NCI-H2107 treated with DMSO at 0.1 percent for 48 hours (cell line): ENCODE measurements at regions not wholly inside any gene's neighbourhood (a gene's known extent, or its start where the extent isn't known, plus 50 kb on each side); places are given as distances from the start of the nearest gene placed in this dataset.
"Not testable (repeated sequence)": the region's sequence is repeated elsewhere in the genome, so short reads cannot be mapped to it uniquely, and the experiment has no call there.

Source experiments
- DNase-seq: peaks from one replicate; lab custom pipeline; 2025; ENCODE audit not compliant: unreplicated experiment; lab: John Stamatoyannopoulos, UW

DNA sequence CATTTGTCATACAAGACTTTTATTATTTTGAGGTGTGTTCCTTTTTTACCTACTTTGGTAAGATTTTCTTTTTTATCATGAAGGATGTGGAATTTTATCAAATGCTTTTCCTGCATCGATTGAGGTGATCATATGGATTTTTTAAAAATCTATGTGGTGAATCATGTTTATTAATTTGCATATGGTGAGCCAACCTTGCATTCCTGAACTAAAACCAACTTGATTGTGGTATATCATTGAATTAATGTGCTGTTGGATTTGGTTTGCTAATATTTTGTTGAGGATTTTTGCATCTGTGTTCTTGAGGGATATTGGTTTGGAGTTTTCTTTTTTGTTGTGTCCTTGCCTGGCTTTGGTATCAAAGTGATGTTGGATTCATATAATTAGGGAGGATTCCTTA lies 848.1 kb upstream of the EYS start:
- DNase-seq: no peak

GRCh38 chr6:66553441-66553840 lies 846.4 kb upstream of the EYS start:
- DNase-seq: no peak

- no peak for DNase-seq
Measured at GRCh38 chr6:66538551-66539135, 831.6 kb upstream of the EYS start.

GRCh38 chr6:66533921-66534404 lies 826.9 kb upstream of the EYS start:
- no peak for DNase-seq

- DNase-seq: no peak
Measured at GRCh38 chr6:66526061-66526460, 819.0 kb upstream of the EYS start.

DNA sequence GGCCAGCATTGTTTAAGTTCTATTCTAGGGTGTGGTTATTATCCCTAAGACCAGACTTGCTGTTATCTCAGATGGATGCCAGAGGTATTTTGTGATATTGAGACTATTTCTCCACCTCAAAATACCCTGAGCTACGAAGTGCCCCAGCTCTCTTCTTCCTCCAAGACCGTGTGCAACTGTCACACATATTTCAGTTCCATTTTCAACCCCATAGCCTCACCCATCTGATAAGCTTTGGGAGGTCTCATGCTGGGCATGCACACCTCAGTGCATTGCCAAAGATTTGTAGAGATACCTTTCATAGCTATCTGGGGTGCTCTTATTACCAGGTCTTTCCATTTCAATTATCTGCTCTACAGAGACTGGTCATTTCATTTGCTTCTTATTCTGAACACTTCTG lies 815.8 kb upstream of the EYS start:
- DNase-seq: no peak

DNA sequence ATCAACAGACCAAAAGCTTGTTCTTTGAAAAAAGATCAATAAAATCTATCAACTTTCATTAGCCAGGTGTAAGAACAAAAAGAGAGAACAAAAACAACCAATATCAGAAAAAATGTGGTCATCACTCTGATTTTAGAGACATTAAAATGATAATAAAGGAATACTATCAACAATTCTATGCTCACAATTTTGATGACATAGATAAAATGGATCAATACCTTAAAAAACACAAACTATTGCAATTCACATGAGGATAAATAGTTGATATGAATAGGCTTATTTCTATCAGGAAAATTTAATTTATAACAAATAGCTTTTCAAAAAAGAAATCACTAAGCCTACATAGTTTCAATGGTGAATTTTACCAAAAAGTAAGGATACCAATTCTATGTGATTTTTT lies 809.4 kb upstream of the EYS start:
- DNase-seq: no peak

GRCh38 chr6:66508433-66508832 lies 801.4 kb upstream of the EYS start:
- no peak for DNase-seq

- DNase-seq: no peak
Measured at GRCh38 chr6:66499851-66500250, 792.8 kb upstream of the EYS start.

GRCh38 chr6:66496659-66497058 lies 789.6 kb upstream of the EYS start:
- DNase-seq: no peak

DNA sequence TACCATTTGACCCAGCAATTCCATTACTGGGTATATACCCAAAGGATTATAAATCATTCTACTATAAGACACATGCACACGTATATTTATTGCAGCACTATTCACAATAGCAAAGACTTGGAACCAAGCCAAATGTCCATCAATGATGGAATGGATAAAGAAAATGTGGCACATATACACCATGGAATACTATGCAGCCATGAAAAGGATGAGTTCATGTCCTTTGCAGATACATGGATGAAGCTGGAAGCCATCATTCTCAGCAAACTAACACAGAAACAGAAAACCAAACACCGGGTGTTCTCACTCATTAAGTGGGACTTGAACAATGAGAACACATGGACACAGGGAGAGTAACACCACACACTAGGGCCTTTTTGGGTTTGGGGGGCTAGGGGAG lies 787.6 kb upstream of the EYS start:
- not testable (repeated sequence) for DNase-seq

DNA sequence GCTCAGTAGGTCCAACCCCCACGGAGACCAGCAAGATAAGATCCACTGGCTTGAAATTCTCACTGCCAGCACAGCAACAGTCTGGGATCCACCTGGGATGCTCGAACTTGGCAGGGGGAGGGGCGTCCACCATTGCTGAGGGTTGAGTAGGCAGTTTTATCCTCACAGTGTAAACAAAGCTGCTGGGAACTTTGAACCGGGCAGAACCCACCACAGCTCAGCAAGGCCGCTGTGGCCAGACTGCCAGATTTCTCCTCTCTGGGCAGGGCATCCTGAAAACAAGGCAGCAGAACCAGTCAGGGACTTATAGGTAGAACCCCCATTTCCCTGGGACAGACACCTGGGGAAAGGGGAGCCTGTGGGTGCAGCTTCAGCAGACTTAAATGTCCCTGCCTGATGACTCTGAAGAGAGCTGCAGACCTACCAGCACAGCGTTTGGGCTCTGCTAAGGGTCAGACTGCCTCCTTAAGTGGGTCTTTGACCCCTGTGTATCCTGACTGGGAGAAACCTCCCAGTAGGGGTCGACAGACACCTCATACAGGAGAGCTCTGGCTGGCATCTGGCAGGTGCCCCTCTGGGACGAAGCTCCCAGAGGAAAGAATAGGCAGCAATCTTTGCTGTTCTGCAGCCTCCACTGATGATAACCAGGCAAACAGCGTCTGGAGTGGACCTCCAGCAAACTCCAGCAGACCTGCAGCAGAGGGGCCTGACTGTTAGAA lies 782.4 kb upstream of the EYS start:
- no peak for DNase-seq

DNA sequence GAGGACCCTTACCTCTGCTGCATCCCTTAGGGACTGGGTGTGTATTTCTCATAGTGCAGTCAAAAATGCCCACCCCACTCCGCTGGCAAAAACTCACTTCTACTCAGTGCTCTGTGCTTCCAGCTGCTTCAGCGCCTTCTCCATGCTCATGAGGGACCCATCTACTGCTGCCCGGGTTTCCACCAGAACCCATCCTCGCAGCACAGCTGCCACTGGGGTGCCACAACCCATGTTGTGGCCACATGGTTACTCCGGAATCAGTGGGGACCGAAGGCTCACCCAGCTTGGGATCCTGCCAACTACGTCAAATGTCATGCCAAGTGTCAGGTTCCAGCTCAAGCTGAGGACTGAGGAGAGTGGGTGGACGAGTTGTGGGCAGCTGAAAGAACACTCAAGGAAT lies 774.2 kb upstream of the EYS start:
- DNase-seq: no peak

DNA sequence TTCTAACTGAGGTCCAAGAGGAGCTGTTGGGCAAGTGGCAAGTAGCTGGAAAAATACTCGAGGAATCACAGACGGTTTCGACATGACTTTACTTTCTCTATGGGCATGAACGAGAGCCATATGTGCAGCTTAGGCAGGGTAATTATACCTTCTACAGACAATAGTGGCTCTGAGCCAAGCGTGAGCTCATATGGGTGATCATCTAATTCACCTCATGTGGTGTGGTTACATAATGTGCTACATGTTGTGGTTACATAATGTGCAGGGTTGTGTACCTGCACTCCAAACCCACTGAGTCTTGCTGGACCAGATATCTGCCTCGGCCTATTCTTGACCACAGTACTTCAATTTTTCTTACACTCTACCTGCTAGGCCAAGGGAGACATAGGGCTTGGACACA lies 771.7 kb upstream of the EYS start:
- DNase-seq: no peak

GRCh38 chr6:66435321-66435720 lies 728.3 kb upstream of the EYS start:
- no peak for DNase-seq

DNA sequence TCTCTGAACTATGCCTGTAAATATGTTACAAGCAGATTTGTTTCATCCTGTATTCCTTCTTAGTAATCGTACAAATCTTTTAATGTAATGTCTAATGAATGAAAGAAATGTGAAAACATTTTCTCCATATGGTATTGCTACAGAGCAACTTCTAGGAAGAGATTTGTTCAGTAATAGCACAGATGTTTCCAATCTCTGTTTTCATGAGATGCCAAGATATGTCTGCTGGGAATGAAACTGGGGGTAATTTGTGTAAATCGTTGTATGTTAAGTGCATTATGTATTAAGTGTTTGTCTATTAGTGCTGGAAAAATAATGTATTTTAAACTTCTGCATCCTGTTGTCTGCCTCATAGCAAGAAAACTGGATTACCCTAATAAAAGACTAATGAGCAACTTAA lies 722.2 kb upstream of the EYS start:
- no peak for DNase-seq

DNA sequence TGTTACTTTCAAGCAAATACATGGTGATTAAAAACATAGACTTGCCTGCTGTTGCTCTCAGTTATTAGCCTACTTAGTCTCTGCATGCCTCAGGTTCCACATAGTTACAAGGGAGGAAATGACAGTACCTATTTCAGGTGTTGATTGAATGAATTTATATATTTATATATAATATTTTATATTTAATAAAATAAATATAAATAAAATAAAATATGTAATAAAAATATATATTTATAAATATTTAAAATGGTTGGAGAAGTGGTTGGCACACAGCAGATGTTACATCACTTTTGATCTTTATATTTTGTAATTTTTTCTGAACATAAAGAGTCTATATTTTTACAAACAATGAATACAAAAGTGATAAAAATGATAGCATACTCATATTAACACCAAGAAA lies 716.0 kb upstream of the EYS start:
- DNase-seq: no peak

- no peak for DNase-seq
Measured at GRCh38 chr6:66421570-66421969, 714.5 kb upstream of the EYS start.

GRCh38 chr6:66418906-66419305 lies 711.9 kb upstream of the EYS start:
- no peak for DNase-seq

- no peak for DNase-seq
Measured at GRCh38 chr6:66403966-66404365, 696.9 kb upstream of the EYS start.

DNA sequence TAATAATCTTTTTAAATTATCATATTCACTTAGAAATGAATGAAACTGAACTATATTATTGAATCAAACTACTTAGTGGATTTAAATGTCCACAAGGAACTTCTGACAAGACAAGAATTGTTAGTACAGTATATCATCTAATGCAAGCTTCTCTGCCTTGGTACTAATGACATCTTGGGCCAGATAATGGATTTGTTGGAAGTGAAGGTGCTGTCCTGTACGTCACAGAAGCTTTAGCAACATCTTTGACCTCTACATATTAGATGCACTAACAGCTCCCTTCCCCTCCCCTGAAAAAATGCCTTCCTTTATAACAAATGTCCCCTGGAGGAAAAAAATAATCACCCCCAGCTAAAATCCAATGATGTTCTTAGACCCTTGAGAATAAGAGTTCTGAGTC lies 695.8 kb upstream of the EYS start:
- no peak for DNase-seq

DNA sequence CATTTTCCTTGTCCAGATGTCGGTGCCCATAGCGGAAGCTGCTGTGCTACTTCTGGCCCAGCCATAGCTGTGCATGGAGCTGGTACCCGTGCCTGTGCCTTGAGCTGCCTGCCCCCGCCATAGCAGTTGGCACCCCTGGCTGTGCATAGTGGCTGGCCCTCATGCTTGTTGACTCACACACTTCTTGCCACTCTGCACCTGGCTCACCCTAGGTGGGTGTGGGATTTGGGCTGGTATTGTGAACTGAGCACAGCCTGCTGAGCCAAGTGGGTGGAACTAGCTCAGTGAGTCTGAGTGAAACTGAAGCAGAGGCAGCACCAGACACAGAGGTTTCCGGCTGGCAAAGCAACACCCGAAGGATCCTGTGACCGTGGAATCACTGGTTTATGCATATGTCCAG lies 689.5 kb upstream of the EYS start:
- DNase-seq: no peak

GRCh38 chr6:66396145-66396544 lies 689.1 kb upstream of the EYS start:
- DNase-seq: no peak
